Adipocyte (in vitro differentiated cells): ENCODE measurements at regions not wholly inside any gene's neighbourhood (a gene's known extent, or its start where the extent isn't known, plus 50 kb on each side); places are given as distances from the start of the nearest gene placed in this dataset.

Source experiments
- DNase-seq: peaks from one replicate; pipeline ENCODE4 v3.0.0-alpha.2; 2015; ENCODE audit warnings: low read depth
- H3K27me3 ChIP-seq: replicated peaks from 2 replicates; pipeline ENCODE4 v1.7.0; 2013; ENCODE audit warnings: mild to moderate bottlenecking, low read length, moderate library complexity; ENCODE audit not compliant: control insufficient read depth, insufficient read depth
- H3K36me3 ChIP-seq: 2 replicates; pipeline ENCODE4 v1.7.0; 2013; ENCODE audit warnings: low read length, mild to moderate bottlenecking, moderate library complexity; ENCODE audit not compliant: control insufficient read depth, insufficient read depth, severe bottlenecking
- H3K4me1 ChIP-seq: 2 replicates; pipeline ENCODE4 v1.7.0; 2013; ENCODE audit warnings: mild to moderate bottlenecking, low read length, moderate library complexity; ENCODE audit not compliant: control insufficient read depth, insufficient read depth
- H3K4me3 ChIP-seq: 2 replicates; pipeline ENCODE4 v1.7.0; 2013; ENCODE audit warnings: mild to moderate bottlenecking, low read length, moderate library complexity
- H3K9ac ChIP-seq: 2 replicates; pipeline ENCODE4 v1.7.0; 2013; ENCODE audit warnings: mild to moderate bottlenecking, low read length, moderate library complexity
- H3K9me3 ChIP-seq: 2 replicates; pipeline ENCODE4 v1.7.0; 2013; ENCODE audit warnings: mild to moderate bottlenecking, low read length, moderate library complexity; ENCODE audit not compliant: control insufficient read depth

GRCh38 chr12:90343966-90344365 is 611.0 kb downstream of the CCER1 start:
- Histone ChIP-seq H3K4me1 (peaks cover 10% of the 10 kb centered on the region), H3K9me3 (no peaks in the 10 kb centered on the region), H3K4me3 (no peak overlapping the region), H3K9ac (no peak overlapping the region), H3K36me3 (no peaks in the 10 kb centered on the region), H3K27me3 (no peaks in the 10 kb centered on the region)
- no peak for DNase-seq

- DNase-seq = no peak
- peaks cover 10% of the 10 kb centered on the region for H3K4me1 ChIP-seq
- H3K9me3 ChIP-seq = no peaks in the 10 kb centered on the region
- no peaks in the 10 kb centered on the region for H3K27me3 ChIP-seq
- no peak overlapping the region for H3K9ac ChIP-seq
- H3K4me3 ChIP-seq = no peak overlapping the region
- no peaks in the 10 kb centered on the region for H3K36me3 ChIP-seq
These were observed 612.9 kb downstream of the CCER1 start for GRCh38 chr12:90342081-90342480.

GRCh38 chr12:90339837-90340236 is 615.1 kb downstream of the CCER1 start:
- H3K27me3 ChIP-seq = no peaks in the 10 kb centered on the region
- no peak overlapping the region for H3K9ac ChIP-seq
- H3K9me3 ChIP-seq = no peaks in the 10 kb centered on the region
- H3K4me3 ChIP-seq = no peak overlapping the region
- no peak for DNase-seq
- H3K4me1 ChIP-seq = peaks cover 16% of the 10 kb centered on the region
- H3K36me3 ChIP-seq = no peaks in the 10 kb centered on the region

- Histone ChIP-seq H3K4me3 (no peak overlapping the region), H3K9ac (no peak overlapping the region), H3K9me3 (no peaks in the 10 kb centered on the region), H3K4me1 (peaks cover 22% of the 10 kb centered on the region), H3K27me3 (no peaks in the 10 kb centered on the region), H3K36me3 (no peaks in the 10 kb centered on the region)
- DNase-seq = no peak
These were observed 616.6 kb downstream of the CCER1 start for GRCh38 chr12:90338365-90338764.

- H3K9me3 ChIP-seq = no peaks in the 10 kb centered on the region
- DNase-seq = no peak
- no peaks in the 10 kb centered on the region for H3K27me3 ChIP-seq
- peaks cover 13% of the 10 kb centered on the region for H3K4me1 ChIP-seq
- no peaks in the 10 kb centered on the region for H3K36me3 ChIP-seq
- no peak overlapping the region for H3K9ac ChIP-seq
- no peak overlapping the region for H3K4me3 ChIP-seq
These were observed 618.0 kb downstream of the CCER1 start for GRCh38 chr12:90337018-90337417.

GRCh38 chr12:90335566-90335965 is 619.4 kb downstream of the CCER1 start:
- Histone ChIP-seq H3K4me3 (no peak overlapping the region), H3K9me3 (no peaks in the 10 kb centered on the region), H3K36me3 (no peaks in the 10 kb centered on the region), H3K27me3 (no peaks in the 10 kb centered on the region), H3K9ac (no peak overlapping the region), H3K4me1 (peaks cover 18% of the 10 kb centered on the region)
- DNase-seq = no peak

GRCh38 chr12:90333939-90334338 is 621.0 kb downstream of the CCER1 start:
- Histone ChIP-seq H3K9ac (no peak overlapping the region), H3K36me3 (no peaks in the 10 kb centered on the region), H3K9me3 (no peaks in the 10 kb centered on the region), H3K4me3 (no peak overlapping the region), H3K27me3 (no peaks in the 10 kb centered on the region), H3K4me1 (peaks cover 18% of the 10 kb centered on the region)
- no peak for DNase-seq

- Histone ChIP-seq H3K4me1 (peaks cover 18% of the 10 kb centered on the region), H3K4me3 (no peak overlapping the region), H3K36me3 (no peaks in the 10 kb centered on the region), H3K9me3 (no peaks in the 10 kb centered on the region), H3K27me3 (no peaks in the 10 kb centered on the region), H3K9ac (no peak overlapping the region)
- DNase-seq = no peak
These were observed 621.6 kb downstream of the CCER1 start for GRCh38 chr12:90333424-90333823.

- Histone ChIP-seq H3K4me1 (peaks cover 18% of the 10 kb centered on the region), H3K4me3 (no peak overlapping the region), H3K36me3 (no peaks in the 10 kb centered on the region), H3K9ac (no peak overlapping the region), H3K9me3 (no peaks in the 10 kb centered on the region), H3K27me3 (no peaks in the 10 kb centered on the region)
- DNase-seq = no peak
These were observed 623.2 kb downstream of the CCER1 start for GRCh38 chr12:90331821-90332220.

GRCh38 chr12:90331262-90331661 is 622.6 kb upstream of the ATP2B1 start:
- Histone ChIP-seq H3K9me3 (no peaks in the 10 kb centered on the region), H3K4me3 (no peak overlapping the region), H3K27me3 (no peaks in the 10 kb centered on the region), H3K4me1 (peaks cover 18% of the 10 kb centered on the region), H3K9ac (no peak overlapping the region), H3K36me3 (no peaks in the 10 kb centered on the region)
- no peak for DNase-seq

GRCh38 chr12:90327793-90328743 is 619.4 kb upstream of the ATP2B1 start:
- no peaks in the 10 kb centered on the region for H3K36me3 ChIP-seq
- H3K4me3 ChIP-seq = no peak overlapping the region
- H3K9ac ChIP-seq = no peak overlapping the region
- H3K9me3 ChIP-seq = no peaks in the 10 kb centered on the region
- H3K4me1 ChIP-seq = peaks cover 6% of the 10 kb centered on the region
- no peak for DNase-seq
- no peaks in the 10 kb centered on the region for H3K27me3 ChIP-seq
